ENCODE measurements at regions not wholly inside any gene's neighbourhood (a gene's known extent, or its start where the extent isn't known, plus 50 kb on each side); places are given as distances from the start of the nearest gene placed in this dataset.

DNA sequence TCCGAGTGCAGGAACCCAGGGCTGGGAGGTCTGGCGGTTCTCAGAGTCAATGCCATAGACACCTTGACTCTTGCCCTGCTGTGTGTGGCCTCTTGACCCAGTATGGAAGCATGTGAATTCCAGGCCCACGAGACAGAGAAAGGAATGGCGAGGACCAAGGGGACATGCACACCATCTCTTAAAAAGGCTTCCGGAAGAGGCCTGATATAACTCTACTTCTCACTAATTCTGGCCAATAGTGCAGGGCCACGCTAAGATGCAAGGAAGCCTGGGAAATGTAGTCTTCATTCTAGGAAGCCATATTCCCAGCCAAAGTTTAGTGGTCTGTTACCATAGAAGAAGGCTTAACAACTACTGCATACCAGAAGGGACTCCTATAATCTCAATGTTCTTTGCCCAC, 177.0 kb upstream of the KCNG1 start:
- H3K27ac Mint-ChIP-seq, result no peak overlapping the region

GRCh38 chr20:51198876-51199523, 176.1 kb upstream of the KCNG1 start:
- no peaks in the 10 kb centered on the region for H3K4me1 Mint-ChIP-seq
- no peak for DNase-seq
- no peak overlapping the region for H3K27ac Mint-ChIP-seq
- H3K36me3 Mint-ChIP-seq, result no peaks in the 10 kb centered on the region
- no peak overlapping the region for H3K4me3 Mint-ChIP-seq
- peaks cover 36% of the 10 kb centered on the region for H3K27me3 Mint-ChIP-seq
- H3K9me3 Mint-ChIP-seq, result no peaks in the 10 kb centered on the region

More for the DNA sequence above, 177.0 kb upstream of the KCNG1 start:
- no peak overlapping the region for H3K4me3 Mint-ChIP-seq
- no peaks in the 10 kb centered on the region for H3K36me3 Mint-ChIP-seq
- no peaks in the 10 kb centered on the region for H3K9me3 Mint-ChIP-seq
- H3K4me1 Mint-ChIP-seq, result no peaks in the 10 kb centered on the region
- peaks cover 42% of the 10 kb centered on the region for H3K27me3 Mint-ChIP-seq
- no peak for DNase-seq

GRCh38 chr20:51198238-51198637, 175.3 kb upstream of the KCNG1 start:
- Mint-ChIP-seq H3K4me3 (no peak overlapping the region), H3K4me1 (no peaks in the 10 kb centered on the region), H3K36me3 (no peaks in the 10 kb centered on the region), H3K27ac (no peak overlapping the region), H3K9me3 (no peaks in the 10 kb centered on the region), H3K27me3 (peaks cover 35% of the 10 kb centered on the region)
- no peak for DNase-seq

DNA sequence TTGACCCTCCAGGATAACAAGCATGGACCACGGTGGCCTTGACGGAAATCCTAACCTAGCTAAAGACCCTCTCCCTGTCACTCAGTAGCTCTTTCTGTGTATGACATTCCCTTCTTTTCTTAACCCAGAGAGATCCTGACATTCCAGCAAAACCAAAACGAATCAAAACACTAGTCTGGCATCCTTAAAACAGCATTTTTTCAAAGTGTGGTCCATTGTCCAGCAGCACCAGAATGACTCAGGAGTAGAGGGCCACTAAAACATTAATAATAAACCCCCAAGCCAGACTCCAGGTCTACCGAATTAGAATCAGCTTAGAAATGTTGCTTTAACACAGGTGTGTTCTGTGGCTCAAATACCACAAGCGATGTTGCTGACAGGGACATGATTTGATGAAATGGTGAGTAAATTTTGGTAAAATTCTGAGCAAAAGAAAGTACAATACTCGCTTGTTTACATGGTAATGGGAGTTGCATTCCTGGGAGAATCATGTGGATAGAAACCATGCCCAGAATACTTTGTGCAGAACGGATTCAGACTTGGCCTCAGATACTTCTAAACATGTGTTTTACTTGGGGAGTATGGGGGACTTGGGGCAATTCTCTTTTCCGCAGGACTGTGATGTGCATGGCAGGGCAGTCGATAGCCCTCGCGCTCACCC, 174.2 kb upstream of the KCNG1 start:
- Mint-ChIP-seq H3K27me3 (peaks cover 31% of the 10 kb centered on the region), H3K4me3 (no peak overlapping the region), H3K4me1 (no peaks in the 10 kb centered on the region), H3K9me3 (no peaks in the 10 kb centered on the region), H3K27ac (no peak overlapping the region), H3K36me3 (no peaks in the 10 kb centered on the region)
- DNase-seq, result no peak

GRCh38 chr20:51195990-51196389, 173.1 kb upstream of the KCNG1 start:
- Mint-ChIP-seq H3K36me3 (no peaks in the 10 kb centered on the region), H3K4me1 (no peaks in the 10 kb centered on the region), H3K4me3 (no peak overlapping the region), H3K9me3 (no peaks in the 10 kb centered on the region), H3K27ac (no peak overlapping the region), H3K27me3 (peaks cover 25% of the 10 kb centered on the region)
- DNase-seq, result no peak

- Mint-ChIP-seq H3K27me3 (peaks cover 23% of the 10 kb centered on the region), H3K36me3 (no peaks in the 10 kb centered on the region), H3K4me3 (no peak overlapping the region), H3K27ac (no peak overlapping the region), H3K4me1 (no peaks in the 10 kb centered on the region), H3K9me3 (no peaks in the 10 kb centered on the region)
- no peak for DNase-seq
Measured at GRCh38 chr20:51195419-51195901, 172.6 kb upstream of the KCNG1 start.

GRCh38 chr20:51193066-51193772, 170.3 kb upstream of the KCNG1 start:
- DNase-seq, result no peak
- H3K4me1 Mint-ChIP-seq, result no peaks in the 10 kb centered on the region
- no peak overlapping the region for H3K27ac Mint-ChIP-seq
- H3K27me3 Mint-ChIP-seq, result peaks cover 15% of the 10 kb centered on the region
- no peak overlapping the region for H3K4me3 Mint-ChIP-seq
- no peaks in the 10 kb centered on the region for H3K9me3 Mint-ChIP-seq
- no peaks in the 10 kb centered on the region for H3K36me3 Mint-ChIP-seq

- no peaks in the 10 kb centered on the region for H3K4me1 Mint-ChIP-seq
- no peaks in the 10 kb centered on the region for H3K36me3 Mint-ChIP-seq
- no peak overlapping the region for H3K4me3 Mint-ChIP-seq
- peaks cover 17% of the 10 kb centered on the region for H3K27me3 Mint-ChIP-seq
- H3K9me3 Mint-ChIP-seq, result no peaks in the 10 kb centered on the region
- H3K27ac Mint-ChIP-seq, result no peak overlapping the region
- DNase-seq, result no peak
Measured at GRCh38 chr20:51190783-51191180, 167.9 kb upstream of the KCNG1 start.

DNA sequence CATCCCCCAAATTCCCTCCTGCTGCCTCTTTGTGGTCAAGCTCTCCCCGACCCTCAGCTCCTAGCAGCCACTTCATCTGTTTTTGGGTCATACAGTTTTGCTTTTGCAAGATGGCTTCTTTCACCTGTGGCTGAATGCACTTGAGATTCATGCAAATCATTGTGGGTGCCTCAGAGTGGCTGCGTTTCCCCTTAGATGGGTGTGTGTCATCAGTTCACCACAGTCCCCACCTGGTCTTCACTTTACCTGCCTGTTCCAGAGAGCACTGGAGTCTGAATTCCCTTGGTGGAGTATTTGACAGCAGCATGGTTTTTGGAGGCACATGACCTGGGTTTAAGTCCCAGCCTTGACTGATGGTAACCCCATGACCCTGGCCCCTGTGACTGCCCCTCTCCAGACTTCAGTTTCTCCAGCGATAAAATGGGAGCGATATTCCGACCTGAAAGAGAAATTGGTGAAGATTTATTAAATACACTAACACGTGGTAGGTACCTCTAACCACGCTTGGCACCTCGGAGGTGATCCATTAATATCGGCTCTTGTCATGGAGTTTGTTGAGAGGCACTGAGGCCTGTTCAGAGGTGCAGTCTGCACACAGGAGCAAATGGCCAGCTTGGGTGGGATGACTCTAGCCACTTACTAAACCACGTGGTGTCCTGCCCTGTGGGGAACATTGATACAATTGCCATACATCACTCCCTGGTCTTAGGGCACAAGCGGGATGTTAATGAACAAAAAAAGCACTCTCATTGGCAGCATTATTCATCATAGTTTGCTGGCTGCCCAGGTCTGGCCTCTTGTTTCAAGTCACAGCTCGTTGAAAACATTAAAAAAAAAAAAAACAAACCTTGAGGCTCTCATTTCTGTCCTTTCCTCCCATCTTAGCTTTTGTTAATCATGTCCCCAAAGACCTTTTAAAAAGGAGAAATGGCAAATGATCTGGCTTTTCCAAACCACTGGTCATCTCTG, 167.2 kb upstream of the KCNG1 start:
- Mint-ChIP-seq H3K4me1 (no peaks in the 10 kb centered on the region), H3K9me3 (no peaks in the 10 kb centered on the region), H3K4me3 (no peak overlapping the region), H3K27ac (no peak overlapping the region), H3K36me3 (no peaks in the 10 kb centered on the region), H3K27me3 (peaks cover 12% of the 10 kb centered on the region)
- DNase-seq, result no peak

DNA sequence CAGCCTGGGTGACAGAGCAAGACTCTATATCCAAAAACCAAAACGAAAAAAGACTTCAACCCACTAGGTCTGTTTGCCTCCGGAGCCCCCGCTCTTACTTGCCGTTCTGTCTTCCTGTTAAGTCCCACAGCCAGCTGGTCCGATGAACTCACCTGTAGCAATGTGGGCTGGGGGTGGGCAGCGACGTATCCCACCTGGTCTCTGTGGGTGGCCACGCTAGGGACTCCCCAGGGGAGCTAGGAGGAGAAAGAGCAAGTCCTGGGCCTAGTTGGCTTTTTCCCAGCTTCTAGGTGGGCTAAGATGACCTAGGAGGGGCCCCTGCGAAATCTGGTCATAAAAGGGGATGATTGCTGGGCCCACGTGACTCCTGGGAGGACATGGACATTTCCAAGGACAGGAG, 166.0 kb upstream of the KCNG1 start:
- H3K4me1 Mint-ChIP-seq, result no peaks in the 10 kb centered on the region
- no peak for DNase-seq
- H3K27me3 Mint-ChIP-seq, result peaks cover 17% of the 10 kb centered on the region
- no peaks in the 10 kb centered on the region for H3K36me3 Mint-ChIP-seq
- H3K4me3 Mint-ChIP-seq, result no peak overlapping the region
- H3K9me3 Mint-ChIP-seq, result no peaks in the 10 kb centered on the region
- H3K27ac Mint-ChIP-seq, result no peak overlapping the region

- no peak overlapping the region for H3K27ac Mint-ChIP-seq
- no peak overlapping the region for H3K4me3 Mint-ChIP-seq
- no peak for DNase-seq
- no peaks in the 10 kb centered on the region for H3K36me3 Mint-ChIP-seq
- H3K4me1 Mint-ChIP-seq, result no peaks in the 10 kb centered on the region
- peaks cover 23% of the 10 kb centered on the region for H3K27me3 Mint-ChIP-seq
- H3K9me3 Mint-ChIP-seq, result no peaks in the 10 kb centered on the region
Measured at GRCh38 chr20:51187261-51187660, 164.4 kb upstream of the KCNG1 start.

- Mint-ChIP-seq H3K9me3 (no peaks in the 10 kb centered on the region), H3K36me3 (no peaks in the 10 kb centered on the region), H3K4me1 (no peaks in the 10 kb centered on the region), H3K4me3 (no peak overlapping the region), H3K27me3 (peaks cover 23% of the 10 kb centered on the region), H3K27ac (no peak overlapping the region)
- no peak for DNase-seq
Measured at GRCh38 chr20:51185861-51186260, 163.0 kb upstream of the KCNG1 start.

DNA sequence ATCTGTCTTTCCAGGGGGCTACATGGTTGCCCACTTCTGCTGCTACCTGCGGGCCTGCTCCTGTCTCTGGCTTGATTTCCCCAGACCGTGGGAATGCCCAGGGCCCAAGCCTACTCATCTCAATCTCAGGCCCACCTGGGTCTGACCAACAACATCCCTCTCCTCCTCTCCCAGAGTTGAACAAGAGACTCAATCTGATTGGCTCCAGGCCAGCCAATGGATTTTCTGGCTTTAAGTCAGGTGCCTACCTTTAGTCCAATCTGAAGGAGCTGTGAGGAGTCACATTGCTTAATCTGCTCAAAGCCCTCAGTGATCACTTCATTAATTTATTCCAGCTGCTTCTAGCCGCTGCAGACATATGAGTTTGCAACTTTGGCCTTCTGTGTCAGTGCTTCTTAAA, 162.4 kb upstream of the KCNG1 start:
- Mint-ChIP-seq H3K36me3 (no peaks in the 10 kb centered on the region), H3K4me1 (no peaks in the 10 kb centered on the region), H3K27me3 (peaks cover 24% of the 10 kb centered on the region), H3K27ac (no peak overlapping the region), H3K4me3 (no peak overlapping the region), H3K9me3 (no peaks in the 10 kb centered on the region)
- DNase-seq, result no peak

GRCh38 chr20:51184289-51184688, 161.4 kb upstream of the KCNG1 start:
- H3K36me3 Mint-ChIP-seq, result no peaks in the 10 kb centered on the region
- DNase-seq, result no peak
- H3K27ac Mint-ChIP-seq, result no peak overlapping the region
- H3K9me3 Mint-ChIP-seq, result no peaks in the 10 kb centered on the region
- H3K4me1 Mint-ChIP-seq, result no peaks in the 10 kb centered on the region
- peaks cover 29% of the 10 kb centered on the region for H3K27me3 Mint-ChIP-seq
- H3K4me3 Mint-ChIP-seq, result no peak overlapping the region

- H3K9me3 Mint-ChIP-seq, result no peaks in the 10 kb centered on the region
- no peak overlapping the region for H3K4me3 Mint-ChIP-seq
- H3K27ac Mint-ChIP-seq, result no peak overlapping the region
- H3K36me3 Mint-ChIP-seq, result no peaks in the 10 kb centered on the region
- DNase-seq, result no peak
- peaks cover 33% of the 10 kb centered on the region for H3K27me3 Mint-ChIP-seq
- no peaks in the 10 kb centered on the region for H3K4me1 Mint-ChIP-seq
Measured at GRCh38 chr20:51183451-51183850, 160.5 kb upstream of the KCNG1 start.
